ENCODE measurements at regions not wholly inside any gene's neighbourhood (a gene's known extent, or its start where the extent isn't known, plus 50 kb on each side); places are given as distances from the start of the nearest gene placed in this dataset.

- H4K91ac ChIP-seq (ENCODE audit: low read length): no peak overlapping the region
- no peak overlapping the region for H2AFZ ChIP-seq (ENCODE audit: low read depth, low read length)
- WGBS: 47% methylated on average over 2 of the region's 2 CpGs
- H3K79me1 ChIP-seq (replicated peaks; ENCODE audit: low read length, poor library complexity, severe bottlenecking): peaks cover 28% of the 10 kb centered on the region
- no peak overlapping the region for H3K27ac ChIP-seq (ENCODE audit: low read length, poor library complexity, severe bottlenecking)
- no peak overlapping the region for H2BK120ac ChIP-seq (ENCODE audit: low read depth, low read length)
- H3K14ac ChIP-seq (ENCODE audit: low read length in 2 of 2): peak overlapping the region in 1 of 2 experiments; percentile 64
- H3K4me3 ChIP-seq (ENCODE audit: insufficient read depth in 1 of 2, low read depth in 1 of 2, low read length in 2 of 2): no peak overlapping the region
- no peak overlapping the region for H4K8ac ChIP-seq (ENCODE audit: low read length)
- peak overlapping the region in 1 of 2 experiments; percentile 58 for H2BK12ac ChIP-seq (ENCODE audit: low read length in 2 of 2)
- peaks cover 25% of the 10 kb centered on the region for H3K4me1 ChIP-seq (ENCODE audit: control insufficient read depth, insufficient read depth, low read depth, low read length)
- H3K4me2 ChIP-seq (ENCODE audit: low read length, poor library complexity, severe bottlenecking): no peak overlapping the region
- H2AK5ac ChIP-seq (ENCODE audit: low read length, severe bottlenecking): no peak overlapping the region
- peaks cover 6 to 10% of the 10 kb centered on the region in 2 experiments for H3K36me3 ChIP-seq (ENCODE audit: control insufficient read depth in 1 of 2, insufficient read depth in 2 of 2, low read depth in 1 of 2, low read length in 2 of 2)
- H3K9ac ChIP-seq (ENCODE audit: low read length): peak overlapping the region; percentile 75
- H3K4ac ChIP-seq (ENCODE audit: low read depth in 1 of 2, low read length in 2 of 2): peak overlapping the region in 1 of 2 experiments; percentile 40
- H3K18ac ChIP-seq (ENCODE audit: low read depth in 1 of 2, low read length in 2 of 2): peak overlapping the region in 1 of 2 experiments; percentile 69
- no peak overlapping the region for H2BK5ac ChIP-seq (ENCODE audit: low read depth, low read length, poor library complexity, severe bottlenecking)
- no peak for DNase-seq
- no peak overlapping the region for H2BK15ac ChIP-seq (ENCODE audit: low read depth, poor library complexity, severe bottlenecking)
- H3K23ac ChIP-seq (ENCODE audit: low read length in 2 of 2): no peak overlapping the region
- no peaks in the 10 kb centered on the region for H3K9me3 ChIP-seq (ENCODE audit: control insufficient read depth, low read length)
- H3K27me3 ChIP-seq (ENCODE audit: control insufficient read depth in 1 of 2, insufficient read depth in 1 of 2, low read length in 2 of 2): no peaks in the 10 kb centered on the region
Measured at GRCh38 chr1:201704439-201704792, 124.5 kb upstream of the IPO9 start.

GRCh38 chr1:201705389-201705788, 123.6 kb upstream of the IPO9 start:
- Histone ChIP-seq H3K4me3 (ENCODE audit: insufficient read depth in 1 of 2, low read depth in 1 of 2, low read length in 2 of 2) (no peak overlapping the region), H3K79me1 (replicated peaks; ENCODE audit: low read length, poor library complexity, severe bottlenecking) (peaks cover 30% of the 10 kb centered on the region), H3K27me3 (ENCODE audit: control insufficient read depth in 1 of 2, insufficient read depth in 1 of 2, low read length in 2 of 2) (no peaks in the 10 kb centered on the region), H3K4ac (ENCODE audit: low read depth in 1 of 2, low read length in 2 of 2) (peak overlapping the region in 1 of 2 experiments; percentile 35), H3K4me1 (ENCODE audit: control insufficient read depth, insufficient read depth, low read depth, low read length) (peaks cover 30% of the 10 kb centered on the region), H2AFZ (ENCODE audit: low read depth, low read length) (no peak overlapping the region), H3K4me2 (ENCODE audit: low read length, poor library complexity, severe bottlenecking) (no peak overlapping the region), H2BK5ac (ENCODE audit: low read depth, low read length, poor library complexity, severe bottlenecking) (no peak overlapping the region), H4K8ac (ENCODE audit: low read length) (no peak overlapping the region), H4K91ac (ENCODE audit: low read length) (peak overlapping the region; percentile 6), H3K9ac (ENCODE audit: low read length) (peak overlapping the region; percentile 30), H3K9me3 (ENCODE audit: control insufficient read depth, low read length) (no peaks in the 10 kb centered on the region), H2BK15ac (ENCODE audit: low read depth, poor library complexity, severe bottlenecking) (no peak overlapping the region), H3K14ac (ENCODE audit: low read length in 2 of 2) (no peak overlapping the region), H2BK12ac (ENCODE audit: low read length in 2 of 2) (peak overlapping the region in 1 of 2 experiments; percentile 16), H3K18ac (ENCODE audit: low read depth in 1 of 2, low read length in 2 of 2) (no peak overlapping the region), H3K36me3 (ENCODE audit: control insufficient read depth in 1 of 2, insufficient read depth in 2 of 2, low read depth in 1 of 2, low read length in 2 of 2) (peaks cover 6 to 10% of the 10 kb centered on the region in 2 experiments), H2BK120ac (ENCODE audit: low read depth, low read length) (no peak overlapping the region), H3K23ac (ENCODE audit: low read length in 2 of 2) (no peak overlapping the region), H2AK5ac (ENCODE audit: low read length, severe bottlenecking) (peak overlapping the region; percentile 50), H3K27ac (ENCODE audit: low read length, poor library complexity, severe bottlenecking) (no peak overlapping the region)
- DNase-seq: no peak
- 96% methylated on average over 9 of the region's 9 CpGs for WGBS

- Histone ChIP-seq H3K4me1 (ENCODE audit: control insufficient read depth, insufficient read depth, low read depth, low read length) (peaks cover 32% of the 10 kb centered on the region), H2BK5ac (ENCODE audit: low read depth, low read length, poor library complexity, severe bottlenecking) (no peak overlapping the region), H3K9ac (ENCODE audit: low read length) (peak overlapping the region; percentile 30), H4K8ac (ENCODE audit: low read length) (no peak overlapping the region), H3K14ac (ENCODE audit: low read length in 2 of 2) (peak overlapping the region in 1 of 2 experiments; percentile 62), H3K79me1 (replicated peaks; ENCODE audit: low read length, poor library complexity, severe bottlenecking) (peaks cover 34% of the 10 kb centered on the region), H3K27me3 (ENCODE audit: control insufficient read depth in 1 of 2, insufficient read depth in 1 of 2, low read length in 2 of 2) (no peaks in the 10 kb centered on the region), H3K23ac (ENCODE audit: low read length in 2 of 2) (no peak overlapping the region), H2AK5ac (ENCODE audit: low read length, severe bottlenecking) (no peak overlapping the region), H3K4me2 (ENCODE audit: low read length, poor library complexity, severe bottlenecking) (no peak overlapping the region), H2BK15ac (ENCODE audit: low read depth, poor library complexity, severe bottlenecking) (no peak overlapping the region), H3K27ac (ENCODE audit: low read length, poor library complexity, severe bottlenecking) (no peak overlapping the region), H3K18ac (ENCODE audit: low read depth in 1 of 2, low read length in 2 of 2) (peak overlapping the region in 1 of 2 experiments; percentile 42), H2BK12ac (ENCODE audit: low read length in 2 of 2) (peak overlapping the region in 1 of 2 experiments; percentile 66), H3K9me3 (ENCODE audit: control insufficient read depth, low read length) (no peaks in the 10 kb centered on the region), H4K91ac (ENCODE audit: low read length) (no peak overlapping the region), H3K4ac (ENCODE audit: low read depth in 1 of 2, low read length in 2 of 2) (no peak overlapping the region), H3K4me3 (ENCODE audit: insufficient read depth in 1 of 2, low read depth in 1 of 2, low read length in 2 of 2) (no peak overlapping the region), H2AFZ (ENCODE audit: low read depth, low read length) (no peak overlapping the region), H2BK120ac (ENCODE audit: low read depth, low read length) (no peak overlapping the region), H3K36me3 (ENCODE audit: control insufficient read depth in 1 of 2, insufficient read depth in 2 of 2, low read depth in 1 of 2, low read length in 2 of 2) (peaks cover 6 to 10% of the 10 kb centered on the region in 2 experiments)
- DNase-seq: no peak
- 71% methylated on average over 1 of the region's 1 CpG for WGBS
Measured at GRCh38 chr1:201706109-201706508, 122.8 kb upstream of the IPO9 start.

- peak overlapping the region in 1 of 2 experiments; percentile 62 for H3K4ac ChIP-seq (ENCODE audit: low read depth in 1 of 2, low read length in 2 of 2)
- H2BK120ac ChIP-seq (ENCODE audit: low read depth, low read length): no peak overlapping the region
- H3K9ac ChIP-seq (ENCODE audit: low read length): no peak overlapping the region
- no peak overlapping the region for H2AK5ac ChIP-seq (ENCODE audit: low read length, severe bottlenecking)
- H3K27me3 ChIP-seq (ENCODE audit: control insufficient read depth in 1 of 2, insufficient read depth in 1 of 2, low read length in 2 of 2): no peaks in the 10 kb centered on the region
- H3K79me1 ChIP-seq (replicated peaks; ENCODE audit: low read length, poor library complexity, severe bottlenecking): peaks cover 34% of the 10 kb centered on the region
- no peak overlapping the region for H2AFZ ChIP-seq (ENCODE audit: low read depth, low read length)
- H3K4me1 ChIP-seq (ENCODE audit: control insufficient read depth, insufficient read depth, low read depth, low read length): peaks cover 38% of the 10 kb centered on the region
- peak overlapping the region in 1 of 2 experiments; percentile 69 for H3K18ac ChIP-seq (ENCODE audit: low read depth in 1 of 2, low read length in 2 of 2)
- no peak overlapping the region for H3K23ac ChIP-seq (ENCODE audit: low read length in 2 of 2)
- WGBS: 97% methylated on average over 7 of the region's 7 CpGs
- H2BK15ac ChIP-seq (ENCODE audit: low read depth, poor library complexity, severe bottlenecking): no peak overlapping the region
- peak overlapping the region; percentile 30 for H4K91ac ChIP-seq (ENCODE audit: low read length)
- H3K9me3 ChIP-seq (ENCODE audit: control insufficient read depth, low read length): no peaks in the 10 kb centered on the region
- H2BK12ac ChIP-seq (ENCODE audit: low read length in 2 of 2): peak overlapping the region in 1 of 2 experiments; percentile 10
- peak overlapping the region in 1 of 2 experiments; percentile 28 for H3K14ac ChIP-seq (ENCODE audit: low read length in 2 of 2)
- H3K36me3 ChIP-seq (ENCODE audit: control insufficient read depth in 1 of 2, insufficient read depth in 2 of 2, low read depth in 1 of 2, low read length in 2 of 2): peaks cover under 1 to 10% of the 10 kb centered on the region in 2 experiments
- H3K4me2 ChIP-seq (ENCODE audit: low read length, poor library complexity, severe bottlenecking): no peak overlapping the region
- no peak overlapping the region for H2BK5ac ChIP-seq (ENCODE audit: low read depth, low read length, poor library complexity, severe bottlenecking)
- no peak for DNase-seq
- H3K27ac ChIP-seq (ENCODE audit: low read length, poor library complexity, severe bottlenecking): no peak overlapping the region
- no peak overlapping the region for H3K4me3 ChIP-seq (ENCODE audit: insufficient read depth in 1 of 2, low read depth in 1 of 2, low read length in 2 of 2)
- H4K8ac ChIP-seq (ENCODE audit: low read length): peak overlapping the region; percentile 47
Measured at GRCh38 chr1:201707027-201707426, 121.9 kb upstream of the IPO9 start.

All from mesenchymal stem cell (in vitro differentiated cells and primary cell).